ENCODE measurements at regions not wholly inside any gene's neighbourhood (a gene's known extent, or its start where the extent isn't known, plus 50 kb on each side); places are given as distances from the start of the nearest gene placed in this dataset.
A peak's percentile ranks its signal among the peaks of the same experiment; 100 is the strongest.

GRCh38 chr12:90305379-90305778 is 596.7 kb upstream of the ATP2B1 start:
- DNase-seq (ENCODE audit: low spot score) = no peak

GRCh38 chr12:90304231-90304630 is 595.6 kb upstream of the ATP2B1 start:
- DNase-seq (ENCODE audit: low spot score) = no peak

- no peak for DNase-seq (ENCODE audit: low spot score)
Measured at GRCh38 chr12:90303771-90304170, 595.1 kb upstream of the ATP2B1 start.

GRCh38 chr12:90301561-90302133 is 593.0 kb upstream of the ATP2B1 start:
- no peak for DNase-seq (ENCODE audit: low spot score)

- DNase-seq (ENCODE audit: low spot score) = no peak
Measured at GRCh38 chr12:90301095-90301494, 592.5 kb upstream of the ATP2B1 start.

- no peak for DNase-seq (ENCODE audit: low spot score)
Measured at GRCh38 chr12:90299666-90300065, 591.0 kb upstream of the ATP2B1 start.

- no peak for DNase-seq (ENCODE audit: low spot score)
Measured at GRCh38 chr12:90299121-90299520, 590.5 kb upstream of the ATP2B1 start.

GRCh38 chr12:90298289-90298948 is 589.8 kb upstream of the ATP2B1 start:
- no peak for DNase-seq (ENCODE audit: low spot score)

GRCh38 chr12:90295858-90296257 is 587.2 kb upstream of the ATP2B1 start:
- no peak for DNase-seq (ENCODE audit: low spot score)

- DNase-seq (ENCODE audit: low spot score) = no peak
Measured at GRCh38 chr12:90292183-90292582, 583.5 kb upstream of the ATP2B1 start.

- DNase-seq (ENCODE audit: low spot score) = no peak
Measured at GRCh38 chr12:90290980-90291975, 582.6 kb upstream of the ATP2B1 start.

GRCh38 chr12:90287585-90287984 is 578.9 kb upstream of the ATP2B1 start:
- DNase-seq (ENCODE audit: low spot score) = no peak

GRCh38 chr12:90281154-90281868 is 572.7 kb upstream of the ATP2B1 start:
- no peak for DNase-seq (ENCODE audit: low spot score)

- DNase-seq (ENCODE audit: low spot score) = no peak
Measured at GRCh38 chr12:90280564-90281058, 572.0 kb upstream of the ATP2B1 start.

GRCh38 chr12:90280033-90280432 is 571.4 kb upstream of the ATP2B1 start:
- no peak for DNase-seq (ENCODE audit: low spot score)

- peak; percentile 4 for DNase-seq (ENCODE audit: low spot score)
Measured at GRCh38 chr12:90275088-90275487, 566.5 kb upstream of the ATP2B1 start.

- no peak for DNase-seq (ENCODE audit: low spot score)
Measured at GRCh38 chr12:90274407-90274806, 565.8 kb upstream of the ATP2B1 start.

GRCh38 chr12:90268574-90268973 is 559.9 kb upstream of the ATP2B1 start:
- DNase-seq (ENCODE audit: low spot score) = no peak

GRCh38 chr12:90262251-90262650 is 553.6 kb upstream of the ATP2B1 start:
- peak; percentile 32 for DNase-seq (ENCODE audit: low spot score)

- no peak for DNase-seq (ENCODE audit: low spot score)
Measured at GRCh38 chr12:90261283-90261682, 552.6 kb upstream of the ATP2B1 start.

- DNase-seq (ENCODE audit: low spot score) = no peak
Measured at GRCh38 chr12:90260136-90260535, 551.5 kb upstream of the ATP2B1 start.
